Endothelial cell (in vitro differentiated cells): ENCODE measurements at regions not wholly inside any gene's neighbourhood (a gene's known extent, or its start where the extent isn't known, plus 50 kb on each side); places are given as distances from the start of the nearest gene placed in this dataset.
"Not testable (repeated sequence)": the region's sequence is repeated elsewhere in the genome, so short reads cannot be mapped to it uniquely, and the experiment has no call there.

Source experiments
- DNase-seq: peaks from one replicate; pipeline ENCODE4 v3.0.0; 2021; ENCODE audit warnings: low spot score
- H3K27ac Mint-ChIP-seq: one replicate; pipeline ENCODE4 v1.8.0; 2021; ENCODE audit warnings: mixed read lengths, inconsistent platforms; ENCODE audit not compliant: unreplicated experiment
- H3K27me3 Mint-ChIP-seq: one replicate; pipeline ENCODE4 v1.8.0; 2021; ENCODE audit warnings: mild to moderate bottlenecking, moderate library complexity, mixed read lengths, inconsistent platforms; ENCODE audit not compliant: unreplicated experiment
- H3K36me3 Mint-ChIP-seq: one replicate; pipeline ENCODE4 v1.8.0; 2021; ENCODE audit warnings: mild to moderate bottlenecking, low read depth, mixed read lengths, inconsistent platforms; ENCODE audit not compliant: unreplicated experiment
- H3K4me1 Mint-ChIP-seq: one replicate; pipeline ENCODE4 v1.8.0; 2021; ENCODE audit warnings: mild to moderate bottlenecking, mixed read lengths, inconsistent platforms; ENCODE audit not compliant: unreplicated experiment
- H3K4me3 Mint-ChIP-seq: one replicate; pipeline ENCODE4 v1.8.0; 2021; ENCODE audit warnings: mild to moderate bottlenecking, mixed read lengths, inconsistent platforms; ENCODE audit not compliant: unreplicated experiment
- H3K9me3 Mint-ChIP-seq: one replicate; pipeline ENCODE4 v1.8.0; 2021; ENCODE audit warnings: mixed read lengths, inconsistent platforms; ENCODE audit not compliant: unreplicated experiment
- TF ChIP-seq, protein P1 (sequence below): fragments of 200-600 bp; sonication (generic); IDR thresholded peaks from one replicate; pipeline ENCODE4 v1.5.0; 2021; ENCODE audit warnings: antibody characterized with exemption; ENCODE audit not compliant: unreplicated experiment

DNA sequence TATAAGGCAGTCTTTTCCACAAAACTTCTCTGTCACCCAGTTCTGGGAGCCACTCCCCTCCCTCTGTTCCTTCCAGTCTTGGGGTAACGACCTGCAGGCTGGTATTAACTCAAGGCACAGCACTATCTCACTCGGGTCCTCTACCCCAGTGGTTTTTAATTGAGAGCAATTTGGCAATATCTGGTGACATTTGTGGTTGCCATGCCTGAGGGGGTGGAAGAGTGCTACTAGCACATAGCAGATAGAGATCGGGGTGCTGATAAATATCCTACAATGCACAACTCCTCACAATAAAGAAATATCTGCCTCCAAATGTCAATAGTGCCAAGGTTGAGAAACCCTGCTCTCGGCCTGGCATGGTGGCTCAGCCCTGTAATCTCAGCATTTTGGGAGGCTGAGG lies 117.7 kb upstream of the ABCC4 start:
- Mint-ChIP-seq H3K27me3 (no peaks in the 10 kb centered on the region), H3K4me1 (peaks cover 9% of the 10 kb centered on the region), H3K4me3 (no peak overlapping the region), H3K36me3 (no peaks in the 10 kb centered on the region), H3K9me3 (no peaks in the 10 kb centered on the region), H3K27ac (no peak overlapping the region)
- no peak for DNase-seq
- TF ChIP-seq, protein P1, sequence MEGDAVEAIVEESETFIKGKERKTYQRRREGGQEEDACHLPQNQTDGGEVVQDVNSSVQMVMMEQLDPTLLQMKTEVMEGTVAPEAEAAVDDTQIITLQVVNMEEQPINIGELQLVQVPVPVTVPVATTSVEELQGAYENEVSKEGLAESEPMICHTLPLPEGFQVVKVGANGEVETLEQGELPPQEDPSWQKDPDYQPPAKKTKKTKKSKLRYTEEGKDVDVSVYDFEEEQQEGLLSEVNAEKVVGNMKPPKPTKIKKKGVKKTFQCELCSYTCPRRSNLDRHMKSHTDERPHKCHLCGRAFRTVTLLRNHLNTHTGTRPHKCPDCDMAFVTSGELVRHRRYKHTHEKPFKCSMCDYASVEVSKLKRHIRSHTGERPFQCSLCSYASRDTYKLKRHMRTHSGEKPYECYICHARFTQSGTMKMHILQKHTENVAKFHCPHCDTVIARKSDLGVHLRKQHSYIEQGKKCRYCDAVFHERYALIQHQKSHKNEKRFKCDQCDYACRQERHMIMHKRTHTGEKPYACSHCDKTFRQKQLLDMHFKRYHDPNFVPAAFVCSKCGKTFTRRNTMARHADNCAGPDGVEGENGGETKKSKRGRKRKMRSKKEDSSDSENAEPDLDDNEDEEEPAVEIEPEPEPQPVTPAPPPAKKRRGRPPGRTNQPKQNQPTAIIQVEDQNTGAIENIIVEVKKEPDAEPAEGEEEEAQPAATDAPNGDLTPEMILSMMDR, result no peak

DNA sequence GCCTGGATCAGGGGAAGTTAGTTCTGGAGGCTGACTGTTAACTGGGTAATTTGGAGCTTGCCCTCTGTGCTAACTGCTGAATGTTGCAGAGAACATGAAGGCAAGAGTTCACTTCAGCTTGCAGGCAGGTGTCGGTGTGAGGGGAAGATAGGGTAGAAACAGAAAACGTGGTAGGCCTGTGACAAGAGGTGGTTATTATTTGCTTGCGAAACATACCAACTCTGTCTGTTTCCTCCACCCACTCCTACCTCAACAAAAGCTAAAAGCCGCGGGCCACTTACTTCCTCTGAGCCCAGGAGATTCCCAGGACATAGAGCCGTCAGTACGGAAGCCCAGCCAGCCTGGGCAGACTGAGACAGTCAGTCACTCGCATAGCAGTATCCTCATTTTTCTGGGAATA lies 119.2 kb upstream of the ABCC4 start:
- Mint-ChIP-seq H3K27me3 (no peaks in the 10 kb centered on the region), H3K9me3 (no peaks in the 10 kb centered on the region), H3K4me3 (no peak overlapping the region), H3K4me1 (peaks cover 9% of the 10 kb centered on the region), H3K36me3 (no peaks in the 10 kb centered on the region), H3K27ac (peak overlapping the region; percentile 39)
- TF ChIP-seq, protein P1, result no peak
- peak; percentile 24 for DNase-seq

DNA sequence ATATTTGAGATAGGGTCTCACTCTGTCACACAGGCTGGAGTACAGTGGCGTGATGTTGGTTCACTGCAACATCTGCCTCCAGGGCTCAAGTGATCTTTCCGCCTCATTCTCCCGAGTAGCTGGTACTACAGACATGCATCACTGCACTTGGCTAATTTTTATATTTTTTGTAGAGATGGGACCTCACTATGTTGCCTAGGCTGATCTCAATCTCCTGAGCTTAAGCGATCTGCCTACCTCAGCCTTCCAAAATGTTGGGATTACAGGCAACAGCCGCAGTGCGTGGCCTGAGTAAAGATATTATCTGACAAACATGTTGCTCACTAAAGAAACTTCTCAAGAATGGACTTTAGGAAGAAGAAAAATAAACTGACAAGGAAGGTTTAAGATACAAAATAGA lies 125.4 kb upstream of the ABCC4 start:
- H3K9me3 Mint-ChIP-seq, result no peaks in the 10 kb centered on the region
- H3K27me3 Mint-ChIP-seq, result no peaks in the 10 kb centered on the region
- H3K27ac Mint-ChIP-seq, result no peak overlapping the region
- H3K36me3 Mint-ChIP-seq, result no peaks in the 10 kb centered on the region
- no peak for DNase-seq
- H3K4me1 Mint-ChIP-seq, result peaks cover 22% of the 10 kb centered on the region
- H3K4me3 Mint-ChIP-seq, result no peak overlapping the region
- TF ChIP-seq, protein P1, result no peak

DNA sequence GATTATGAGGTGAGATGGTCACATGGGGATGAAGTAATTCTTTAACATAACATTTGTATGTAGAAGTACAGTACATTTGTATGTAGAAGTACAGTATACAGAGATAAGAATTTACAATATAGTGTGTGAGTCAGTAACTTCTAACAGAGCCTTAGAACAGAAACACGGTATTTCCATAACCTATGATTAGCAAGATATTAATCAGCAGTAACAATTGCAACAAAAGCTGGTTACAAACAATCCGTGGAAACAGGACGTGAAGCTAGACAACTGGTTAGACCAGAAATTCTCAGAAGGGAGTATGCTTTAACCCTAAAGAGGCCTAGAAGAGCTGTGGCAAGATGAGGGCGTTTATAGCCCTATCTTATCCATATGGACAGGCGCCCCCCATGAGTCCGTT lies 122.0 kb upstream of the CLDN10 start:
- peak overlapping the region; percentile 96 for H3K27ac Mint-ChIP-seq
- peaks cover 22% of the 10 kb centered on the region for H3K4me1 Mint-ChIP-seq
- not testable (repeated sequence) for H3K27me3 Mint-ChIP-seq, H3K36me3 Mint-ChIP-seq, H3K9me3 Mint-ChIP-seq, DNase-seq, H3K4me3 Mint-ChIP-seq

DNA sequence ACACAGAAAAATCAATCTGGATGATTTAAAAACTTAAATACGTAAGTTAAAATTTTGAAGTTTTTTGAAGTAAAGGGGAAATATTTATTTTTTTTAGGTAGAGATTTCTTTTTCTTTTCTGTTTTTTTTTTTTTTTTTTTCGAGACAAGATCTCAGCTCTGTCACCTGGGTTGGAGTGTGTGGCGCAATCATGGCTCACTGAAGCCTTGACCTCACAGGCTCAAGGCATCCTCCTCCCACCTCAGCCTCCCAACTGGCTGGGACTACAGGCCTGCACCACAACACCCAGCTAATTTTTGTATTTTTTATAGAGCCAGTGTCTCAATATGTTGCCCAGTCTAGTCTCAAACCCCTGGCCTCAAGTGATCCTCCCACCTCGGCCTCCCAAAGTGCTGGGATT lies 120.4 kb upstream of the CLDN10 start:
- peak overlapping the region; percentile 65 for H3K27ac Mint-ChIP-seq
- H3K9me3 Mint-ChIP-seq, result no peaks in the 10 kb centered on the region
- peaks cover 22% of the 10 kb centered on the region for H3K4me1 Mint-ChIP-seq
- TF ChIP-seq, protein P1, result no peak
- no peaks in the 10 kb centered on the region for H3K27me3 Mint-ChIP-seq
- H3K36me3 Mint-ChIP-seq, result no peaks in the 10 kb centered on the region
- H3K4me3 Mint-ChIP-seq, result no peak overlapping the region
- no peak for DNase-seq

DNA sequence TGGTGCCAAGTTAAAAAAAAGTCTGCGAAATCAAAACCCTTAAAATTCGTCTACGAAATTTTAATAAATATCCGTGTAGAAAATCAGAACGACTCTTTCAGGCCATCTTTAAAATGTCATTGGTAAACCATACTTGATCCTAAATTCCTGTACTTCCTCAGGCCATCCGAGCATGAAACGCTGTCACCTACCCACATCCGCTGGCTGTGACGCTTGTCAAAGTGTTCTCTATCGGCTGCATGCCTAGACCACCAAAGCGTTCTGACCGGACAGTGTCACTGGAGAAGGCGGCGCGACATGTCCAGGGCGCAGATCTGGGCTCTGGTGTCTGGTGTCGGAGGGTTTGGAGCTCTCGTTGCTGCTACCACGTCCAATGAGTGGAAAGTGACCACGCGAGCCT lies 119.0 kb upstream of the CLDN10 start:
- TF ChIP-seq, protein P1, result no peak
- Mint-ChIP-seq H3K27ac (no peak overlapping the region), H3K9me3 (no peaks in the 10 kb centered on the region), H3K4me1 (peaks cover 21% of the 10 kb centered on the region), H3K36me3 (no peaks in the 10 kb centered on the region), H3K27me3 (no peaks in the 10 kb centered on the region), H3K4me3 (no peak overlapping the region)
- no peak for DNase-seq
